Small intestine (tissue), 7 donors: ENCODE measurements at regions not wholly inside any gene's neighbourhood (a gene's known extent, or its start where the extent isn't known, plus 50 kb on each side); places are given as distances from the start of the nearest gene placed in this dataset.
"Not testable (repeated sequence)": the region's sequence is repeated elsewhere in the genome, so short reads cannot be mapped to it uniquely, and the experiment has no call there.

Experiments used
- DNase-seq, 2 donors: peaks; one replicate each; pipeline versions ENCODE4 v3.0.0 to v3.0.0-alpha.2; 2013
- FAIRE-seq: peaks from 2 replicates; lab custom pipeline; 2012; peaks lifted over from hg19 to GRCh38; lab: Jason Lieb, UNC
- H3K27ac ChIP-seq, 3 donors: one replicate each; pipeline ENCODE4 v1.5.1; 2013; ENCODE audit warnings: low read length in 2 of 3, mild to moderate bottlenecking in 2 of 3, control low read depth in 1 of 3, inconsistent platforms in 1 of 3, low read depth in 1 of 3, moderate library complexity in 1 of 3
- H3K27me3 ChIP-seq, 3 donors: one replicate each; pipeline ENCODE4 v1.6.1; 2013; ENCODE audit warnings: low read length in 3 of 3, inconsistent platforms in 1 of 3; ENCODE audit not compliant: control insufficient read depth in 3 of 3, insufficient read depth in 3 of 3
- H3K36me3 ChIP-seq, 3 donors: one replicate each; pipeline ENCODE4 v1.6.1; 2013; ENCODE audit warnings: low read length in 3 of 3, inconsistent platforms in 1 of 3, low read depth in 1 of 3, mild to moderate bottlenecking in 1 of 3, moderate library complexity in 1 of 3; ENCODE audit not compliant: control insufficient read depth in 3 of 3, insufficient read depth in 2 of 3
- H3K4me1 ChIP-seq, 3 donors: one replicate each; pipeline ENCODE4 v1.6.1; 2013; ENCODE audit warnings: low read length in 2 of 3, inconsistent platforms in 1 of 3, low read depth in 1 of 3, mild to moderate bottlenecking in 1 of 3, moderate library complexity in 1 of 3; ENCODE audit not compliant: control insufficient read depth in 3 of 3, insufficient read depth in 2 of 3
- H3K4me3 ChIP-seq, 3 donors: one replicate each; pipeline ENCODE4 v1.5.1; 2013; ENCODE audit warnings: low read length in 3 of 3, control low read depth in 1 of 3, inconsistent platforms in 1 of 3, low read depth in 1 of 3, mild to moderate bottlenecking in 1 of 3, moderate library complexity in 1 of 3
- H3K9me3 ChIP-seq, 2 donors: one replicate each; pipeline ENCODE4 v1.6.1; 2013; ENCODE audit warnings: low read depth in 1 of 2, low read length in 1 of 2; ENCODE audit not compliant: control insufficient read depth in 2 of 2, insufficient read depth in 1 of 2
- WGBS, 3 donors: extraction: QIAGEN DNeasy Blood & Tissue Kit; methylation state at CpG; one replicate each; pipeline ENCODE4 v1.1.7; 2013; 5-methylcytosine and 5-hydroxymethylcytosine counted together
- donor health status: healthy with polysubstance abuse.
- donor health status: control.
- donor health status: control.
- donor health status: Bipolar disorder and iron deficiency.
- donor health status: healthy.

- WGBS, 3 donors = 51 to 63% (median 61%) methylated on average over 4 of the region's 4 CpGs
- H3K4me1 ChIP-seq = no peaks in the 10 kb centered on the region
- H3K27ac ChIP-seq = no peak overlapping the region
- H3K4me3 ChIP-seq = no peak overlapping the region
- no peak for DNase-seq
- no peak for FAIRE-seq
- H3K9me3 ChIP-seq = no peaks in the 10 kb centered on the region
- H3K27me3 ChIP-seq = no peaks in the 10 kb centered on the region
- no peaks in the 10 kb centered on the region for H3K36me3 ChIP-seq
These were observed 142.2 kb downstream of the FAM47A start for GRCh38 chrX:33989936-33990335.

- Histone ChIP-seq H3K36me3 (no peaks in the 10 kb centered on the region), H3K27ac (no peak overlapping the region), H3K4me1 (no peaks in the 10 kb centered on the region), H3K27me3 (no peaks in the 10 kb centered on the region), H3K4me3 (no peak overlapping the region), H3K9me3 (no peaks in the 10 kb centered on the region)
- DNase-seq = no peak
- WGBS, 3 donors = 71 to 86% (median 71%) methylated on average over 4 of the region's 4 CpGs
- FAIRE-seq = no peak
These were observed 144.7 kb downstream of the FAM47A start for GRCh38 chrX:33987458-33987857.

- DNase-seq (no peak), FAIRE-seq (no peak)
- WGBS, 3 donors = 85 to 93% (median 89%) methylated on average over 6 of the region's 6 CpGs
- Histone ChIP-seq H3K9me3 (peaks cover 0 to 4% of the 10 kb centered on the region in 2 donors), H3K27me3 (no peaks in the 10 kb centered on the region), H3K36me3 (no peaks in the 10 kb centered on the region), H3K4me3 (no peak overlapping the region), H3K4me1 (no peaks in the 10 kb centered on the region), H3K27ac (no peak overlapping the region)
These were observed 157.4 kb downstream of the FAM47A start for GRCh38 chrX:33974676-33975075.

GRCh38 chrX:33970028-33970967 is 161.8 kb downstream of the FAM47A start:
- Histone ChIP-seq H3K9me3 (peaks cover 0 to 7% of the 10 kb centered on the region in 2 donors), H3K27me3 (no peaks in the 10 kb centered on the region), H3K4me1 (no peaks in the 10 kb centered on the region), H3K4me3 (no peak overlapping the region), H3K36me3 (no peaks in the 10 kb centered on the region), H3K27ac (no peak overlapping the region)
- 65 to 86% (median 78%) methylated on average over 3 of the region's 3 CpGs for WGBS, 3 donors
- FAIRE-seq (no peak), DNase-seq (no peak)

GRCh38 chrX:33969105-33969504 is 163.0 kb downstream of the FAM47A start:
- DNase-seq (no peak), FAIRE-seq (no peak)
- peaks cover 0 to 7% of the 10 kb centered on the region in 2 donors for H3K9me3 ChIP-seq
- no peak overlapping the region for H3K27ac ChIP-seq
- no peaks in the 10 kb centered on the region for H3K4me1 ChIP-seq
- no peaks in the 10 kb centered on the region for H3K27me3 ChIP-seq
- no peak overlapping the region for H3K4me3 ChIP-seq
- WGBS, 3 donors = 86 to 100% (median 89%) methylated on average over 1 of the region's 1 CpG
- H3K36me3 ChIP-seq = no peaks in the 10 kb centered on the region

- no peak for DNase-seq
- 53 to 81% (median 61%) methylated on average over 4 of the region's 4 CpGs for WGBS, 3 donors
- no peaks in the 10 kb centered on the region for H3K36me3 ChIP-seq
- peaks cover 0 to 7% of the 10 kb centered on the region in 2 donors for H3K9me3 ChIP-seq
- no peaks in the 10 kb centered on the region for H3K4me1 ChIP-seq
- no peaks in the 10 kb centered on the region for H3K27me3 ChIP-seq
- no peak overlapping the region for H3K27ac ChIP-seq
- FAIRE-seq = no peak
- no peak overlapping the region for H3K4me3 ChIP-seq
These were observed 163.5 kb downstream of the FAM47A start for GRCh38 chrX:33968611-33969010.

- Histone ChIP-seq H3K9me3 (no peaks in the 10 kb centered on the region), H3K4me3 (no peak overlapping the region), H3K27ac (no peak overlapping the region), H3K27me3 (no peaks in the 10 kb centered on the region), H3K36me3 (no peaks in the 10 kb centered on the region), H3K4me1 (no peaks in the 10 kb centered on the region)
- DNase-seq (no peak), FAIRE-seq (no peak)
- WGBS, 3 donors = 47 to 82% (median 68%) methylated on average over 2 of the region's 2 CpGs
These were observed 182.8 kb downstream of the FAM47A start for GRCh38 chrX:33949300-33949699.

GRCh38 chrX:33926249-33926648 is 205.9 kb downstream of the FAM47A start:
- WGBS, 3 donors = 78 to 92% (median 88%) methylated on average over 5 of the region's 5 CpGs
- H3K36me3 ChIP-seq, DNase-seq, H3K27me3 ChIP-seq, H3K27ac ChIP-seq, FAIRE-seq, H3K9me3 ChIP-seq, H3K4me3 ChIP-seq, H3K4me1 ChIP-seq: not testable (repeated sequence)
